GM12878 (cell line): ENCODE measurements at regions not wholly inside any gene's neighbourhood (a gene's known extent, or its start where the extent isn't known, plus 50 kb on each side); places are given as distances from the start of the nearest gene placed in this dataset.

Experiments used
- ATF7 ChIP-seq: fragments of 450-650 bp; IDR thresholded peaks from 2 replicates; pipeline ENCODE4 v1.6.1; 2016; ENCODE audit warnings: low read depth, mild to moderate bottlenecking
- CUX1 ChIP-seq: IDR thresholded peaks from 2 replicates; pipeline ENCODE4 v1.6.1; 2012; ENCODE audit warnings: improper control_type of control experiment, low read depth, low read length; ENCODE audit not compliant: insufficient replicate concordance
- EP300 ChIP-seq, 2 experiments: fragments of 150-350 bp in 1 of 2; IDR thresholded peaks; 2 replicates each; pipeline ENCODE4 v1.6.1; 2011 to 2012; ENCODE audit warnings: low read depth in 2 of 2, low read length in 2 of 2, borderline replicate concordance in 1 of 2, improper control_type of control experiment in 1 of 2, inconsistent platforms in 1 of 2; ENCODE audit not compliant: control insufficient read depth in 1 of 2
- FOXM1 ChIP-seq: IDR thresholded peaks from 2 replicates; pipeline ENCODE4 v1.6.1; 2012; ENCODE audit warnings: low read depth, mild to moderate bottlenecking, inconsistent platforms, low read length, moderate library complexity
- HSF1 ChIP-seq: fragments of 150-350 bp; IDR thresholded peaks from 2 replicates; pipeline ENCODE4 v1.6.1; 2014; ENCODE audit warnings: mild to moderate bottlenecking, low read depth, low read length
- IKZF2 ChIP-seq, 2 experiments: fragments of 450-650 bp; IDR thresholded peaks; 2 replicates each; pipeline ENCODE4 v1.6.1; 2017; ENCODE audit warnings: mild to moderate bottlenecking in 2 of 2, moderate library complexity in 2 of 2
- KAT2A ChIP-seq: conservative IDR thresholded peaks from 2 replicates; pipeline ENCODE4 v1.6.1; 2011; ENCODE audit warnings: low read depth, low read length; ENCODE audit not compliant: control insufficient read depth
- LARP7 ChIP-seq: fragments of 450-650 bp; IDR thresholded peaks from 2 replicates; pipeline ENCODE4 v1.6.1; 2017; ENCODE audit warnings: mild to moderate bottlenecking
- MLLT1 ChIP-seq: fragments of 450-650 bp; IDR thresholded peaks from 2 replicates; pipeline ENCODE4 v1.6.1; 2016; ENCODE audit warnings: mild to moderate bottlenecking
- MYB ChIP-seq: fragments of 150-350 bp; IDR thresholded peaks from 2 replicates; pipeline ENCODE4 v1.6.1; 2014; ENCODE audit warnings: mild to moderate bottlenecking, low read depth, low read length, borderline replicate concordance
- NFIC ChIP-seq: IDR thresholded peaks from 2 replicates; pipeline ENCODE4 v1.6.1; 2012; ENCODE audit warnings: low read depth, mild to moderate bottlenecking, inconsistent platforms, low read length, moderate library complexity
- NFYB ChIP-seq: IDR thresholded peaks from 2 replicates; pipeline ENCODE4 v1.6.1; 2011; ENCODE audit warnings: low read depth, mild to moderate bottlenecking, low read length, improper control_type of control experiment, moderate library complexity; ENCODE audit not compliant: insufficient read depth
- NRF1 ChIP-seq: conservative IDR thresholded peaks from 2 replicates; pipeline ENCODE4 v1.6.1; 2011; ENCODE audit warnings: mild to moderate bottlenecking, low read depth, low read length, improper control_type of control experiment
- PAX5 ChIP-seq: IDR thresholded peaks from 2 replicates; pipeline ENCODE4 v1.6.1; 2011; ENCODE audit warnings: low read depth, low read length, borderline replicate concordance
- PAX8 ChIP-seq: fragments of 450-650 bp; IDR thresholded peaks from 2 replicates; pipeline ENCODE4 v1.6.1; 2017; ENCODE audit warnings: mild to moderate bottlenecking, moderate library complexity
- POLR2AphosphoS5 ChIP-seq: IDR thresholded peaks from 2 replicates; pipeline ENCODE4 v1.6.1; 2011; ENCODE audit warnings: mild to moderate bottlenecking, low read length, inconsistent platforms
- POU2F2 ChIP-seq: IDR thresholded peaks from 3 replicates; pipeline ENCODE4 v1.6.1; 2011; ENCODE audit warnings: low read depth, mild to moderate bottlenecking, low read length, borderline replicate concordance
- RUNX3 ChIP-seq: IDR thresholded peaks from 2 replicates; pipeline ENCODE4 v1.6.1; 2012; ENCODE audit warnings: low read length, inconsistent platforms
- SIX5 ChIP-seq: IDR thresholded peaks from 2 replicates; pipeline ENCODE4 v1.6.1; 2011; ENCODE audit warnings: mild to moderate bottlenecking, low read depth, low read length, moderate library complexity; ENCODE audit not compliant: severe bottlenecking
- SP1 ChIP-seq: IDR thresholded peaks from one replicate; pipeline ENCODE4 v1.6.1; 2011; ENCODE audit warnings: low read depth, low read length
- SREBF1 ChIP-seq: IDR thresholded peaks from 2 replicates; pipeline ENCODE4 v1.6.1; 2012; ENCODE audit warnings: mild to moderate bottlenecking, low read length
- USF2 ChIP-seq: IDR thresholded peaks from 2 replicates; pipeline ENCODE4 v1.6.1; 2011; ENCODE audit warnings: low read depth, low read length, improper control_type of control experiment, borderline replicate concordance
- ZNF207 ChIP-seq: fragments of 450-650 bp; IDR thresholded peaks from 2 replicates; pipeline ENCODE4 v1.6.1; 2014; ENCODE audit warnings: antibody characterized with exemption, mild to moderate bottlenecking, borderline replicate concordance
- ZZZ3 ChIP-seq: IDR thresholded peaks from 2 replicates; pipeline ENCODE4 v1.6.1; 2011; ENCODE audit warnings: low read depth; ENCODE audit not compliant: control insufficient read depth, insufficient read length

GRCh38 chr15:95975212-95975611, 355.3 kb upstream of the NR2F2 start (continued):
- TF ChIP-seq RUNX3, result peak; percentile 74
- TF ChIP-seq NRF1, result no peak
- no peak for TF ChIP-seq CUX1
- TF ChIP-seq PAX8, result no peak
- no peak for TF ChIP-seq LARP7
- peak; percentile 51 to 62; a peak in 3 of 4 replicates for TF ChIP-seq IKZF2 (IDR thresholded peaks at IDR 0.05)
- TF ChIP-seq ZNF207, result no peak
- no peak for TF ChIP-seq POU2F2
- TF ChIP-seq MLLT1, result no peak
- peak; percentile 49; the same call in 1 of the 2 replicates for TF ChIP-seq PAX5
- no peak for TF ChIP-seq MYB
- TF ChIP-seq NFIC, result peak; percentile 83
- TF ChIP-seq POLR2AphosphoS5, result no peak
- no peak for TF ChIP-seq ZZZ3
- TF ChIP-seq HSF1, result no peak
- TF ChIP-seq NFYB, result no peak
- TF ChIP-seq USF2, result no peak
- no peak for TF ChIP-seq ATF7
- TF ChIP-seq SP1, result no peak
- TF ChIP-seq SIX5, result no peak
- TF ChIP-seq FOXM1, result peak; percentile 82
- no peak for TF ChIP-seq SREBF1
- no peak for TF ChIP-seq KAT2A
- TF ChIP-seq EP300 (IDR thresholded peaks at IDR 0.05; ENCODE audit: borderline replicate concordance in 1 of 2, control insufficient read depth in 1 of 2, low read depth in 2 of 2, low read length in 2 of 2), result peak in 1 of 2 experiments; percentile 8; a peak in 2 of 4 replicates
